GM13977 (cell line): ENCODE measurements at regions not wholly inside any gene's neighbourhood (a gene's known extent, or its start where the extent isn't known, plus 50 kb on each side); places are given as distances from the start of the nearest gene placed in this dataset.

Experiments used
- DNase-seq: peaks from one replicate; pipeline ENCODE4 v3.0.0; 2012; ENCODE audit warnings: low spot score
- in situ Hi-C: fragments of 300-500 bp; cut with MboI; formaldehyde crosslinking; loops from one replicate; pipeline ENCODE4 v1.12.0; 2022; ENCODE audit warnings: low sequenced_read_pairs, low pct_unique_long_range_greater_than_20kb, mixed read lengths, inconsistent platforms; ENCODE audit not compliant: unreplicated experiment
- TF ChIP-seq, protein P1 (sequence below): IDR thresholded peaks from 2 replicates; pipeline ENCODE4 v1.5.1; 2012; ENCODE audit warnings: mild to moderate bottlenecking, control low read depth; ENCODE audit not compliant: insufficient read depth; ENCODE audit errors: extremely low read depth, missing control alignments

DNA sequence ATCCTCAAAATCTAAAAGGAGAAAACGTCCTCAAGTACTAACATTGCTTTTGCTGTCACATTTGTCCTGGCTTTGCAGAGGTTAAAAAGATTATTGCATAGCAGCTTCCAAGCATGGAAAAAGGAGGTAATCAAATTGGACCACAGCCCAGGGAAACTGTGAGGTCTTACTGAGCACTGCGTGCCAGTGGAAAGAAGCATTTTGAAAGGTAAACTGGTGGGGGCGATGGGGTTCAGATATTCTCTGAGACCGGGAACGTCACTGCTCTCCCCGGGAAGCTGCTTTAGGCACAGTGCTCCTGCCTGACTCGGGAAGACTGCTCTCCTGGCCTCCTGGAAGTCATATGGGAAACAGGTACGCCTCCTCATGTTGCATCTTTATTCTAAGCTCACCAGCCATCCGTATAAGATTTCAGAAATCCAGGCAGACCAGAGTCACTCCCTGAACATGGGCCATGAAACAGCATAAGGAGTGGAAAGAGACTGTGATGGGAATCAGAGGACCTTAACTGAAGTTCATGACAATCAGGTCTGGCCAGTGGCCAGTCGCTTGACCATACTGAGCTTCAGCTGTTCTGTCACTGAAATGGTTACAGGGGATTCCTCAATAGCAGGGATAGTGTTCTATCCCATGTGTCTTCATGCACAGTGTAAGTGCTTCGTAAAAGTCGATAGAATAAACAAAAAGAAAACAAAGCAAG is 284.1 kb downstream of the TRIB2 start:
- DNase-seq: no peak
- TF ChIP-seq, protein P1, sequence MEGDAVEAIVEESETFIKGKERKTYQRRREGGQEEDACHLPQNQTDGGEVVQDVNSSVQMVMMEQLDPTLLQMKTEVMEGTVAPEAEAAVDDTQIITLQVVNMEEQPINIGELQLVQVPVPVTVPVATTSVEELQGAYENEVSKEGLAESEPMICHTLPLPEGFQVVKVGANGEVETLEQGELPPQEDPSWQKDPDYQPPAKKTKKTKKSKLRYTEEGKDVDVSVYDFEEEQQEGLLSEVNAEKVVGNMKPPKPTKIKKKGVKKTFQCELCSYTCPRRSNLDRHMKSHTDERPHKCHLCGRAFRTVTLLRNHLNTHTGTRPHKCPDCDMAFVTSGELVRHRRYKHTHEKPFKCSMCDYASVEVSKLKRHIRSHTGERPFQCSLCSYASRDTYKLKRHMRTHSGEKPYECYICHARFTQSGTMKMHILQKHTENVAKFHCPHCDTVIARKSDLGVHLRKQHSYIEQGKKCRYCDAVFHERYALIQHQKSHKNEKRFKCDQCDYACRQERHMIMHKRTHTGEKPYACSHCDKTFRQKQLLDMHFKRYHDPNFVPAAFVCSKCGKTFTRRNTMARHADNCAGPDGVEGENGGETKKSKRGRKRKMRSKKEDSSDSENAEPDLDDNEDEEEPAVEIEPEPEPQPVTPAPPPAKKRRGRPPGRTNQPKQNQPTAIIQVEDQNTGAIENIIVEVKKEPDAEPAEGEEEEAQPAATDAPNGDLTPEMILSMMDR: no peak
- in situ Hi-C loops: loop anchor here (25.0 kb wide), 3 partner anchors 1164 to 1514 kb away; no protein-coding TSS in a partner anchor

DNA sequence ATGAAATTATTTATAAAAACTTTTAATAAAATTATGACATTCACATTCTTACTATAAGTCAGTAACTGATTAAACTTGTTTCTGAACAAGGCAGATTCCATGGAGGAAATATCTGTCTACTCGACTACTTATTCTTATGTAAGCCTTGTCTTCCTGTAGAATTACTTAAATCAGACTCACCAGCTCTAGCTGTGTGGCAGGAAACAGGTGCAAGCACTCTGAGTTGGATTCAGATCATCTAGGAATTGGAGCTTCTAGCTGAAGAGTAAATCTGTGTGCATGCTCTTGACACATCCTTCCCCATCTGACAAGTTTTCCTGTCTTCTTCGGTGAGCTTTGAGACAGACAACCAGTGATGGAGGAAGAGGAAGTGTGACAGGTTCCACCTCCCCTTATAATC is 284.7 kb downstream of the TRIB2 start:
- DNase-seq: no peak
- in situ Hi-C loops: loop anchor here (25.0 kb wide), 3 partner anchors 1164 to 1514 kb away; no protein-coding TSS in a partner anchor
- TF ChIP-seq, protein P1: no peak

DNA sequence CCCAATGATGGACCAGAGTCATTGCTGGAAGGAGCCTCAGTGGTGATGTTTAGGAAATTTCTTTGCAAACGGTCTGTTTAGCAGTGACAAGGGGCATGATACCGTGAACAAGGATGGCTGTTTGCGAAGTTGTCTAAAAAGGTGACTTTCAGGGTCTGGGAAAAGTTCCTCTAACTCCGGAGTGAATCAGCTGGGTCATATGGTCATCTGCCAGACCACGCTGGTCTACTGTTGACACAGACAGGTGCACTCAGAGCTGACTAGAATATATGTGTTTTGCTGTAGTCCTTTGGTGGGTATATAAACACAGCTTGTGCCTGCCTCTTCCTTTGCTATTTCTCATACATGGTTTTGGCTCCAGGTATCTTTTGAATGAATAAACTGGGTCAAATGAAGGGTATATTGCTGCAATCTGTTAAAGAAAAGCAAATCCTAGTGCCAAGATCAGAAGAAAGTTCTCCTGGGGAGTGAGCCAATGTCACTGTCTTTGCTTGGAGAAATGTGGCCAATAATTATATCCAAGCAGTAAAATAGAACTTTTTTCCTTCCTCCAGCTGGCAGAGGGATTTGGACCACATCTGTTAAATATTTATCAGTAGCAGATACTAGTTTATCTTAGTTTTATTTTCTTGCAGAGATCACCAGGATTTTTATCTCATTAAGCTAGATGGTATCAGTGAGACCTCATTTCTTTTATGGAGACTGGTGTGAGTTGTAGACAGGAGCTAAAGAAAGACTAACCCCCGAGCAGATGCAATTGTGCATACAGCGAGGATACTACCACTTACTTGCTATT is 286.0 kb downstream of the TRIB2 start:
- no peak for DNase-seq
- TF ChIP-seq, protein P1: no peak
- in situ Hi-C loops: loop anchor here (25.0 kb wide), 3 partner anchors 1165 to 1515 kb away; no protein-coding TSS in a partner anchor

DNA sequence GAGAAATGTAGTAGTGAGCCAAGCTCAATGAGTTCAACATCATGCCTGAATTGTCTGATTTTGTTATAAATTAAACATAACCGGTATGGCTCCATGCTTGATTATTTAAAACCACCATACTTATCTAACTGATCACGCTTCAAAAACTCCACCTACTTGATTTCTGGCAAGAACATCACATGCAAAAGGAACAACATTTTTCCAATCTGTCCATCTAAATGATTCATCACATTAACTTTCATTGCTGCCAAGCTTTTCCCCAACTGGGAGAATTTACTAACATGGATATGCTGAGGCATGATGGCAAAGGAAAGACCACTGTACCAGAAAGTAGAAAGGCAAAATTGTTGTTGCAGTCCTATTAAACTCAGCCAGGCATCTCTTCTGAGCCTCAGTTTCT is 286.8 kb downstream of the TRIB2 start:
- DNase-seq: no peak
- in situ Hi-C loops: loop anchor here (25.0 kb wide), 3 partner anchors 1166 to 1516 kb away; no protein-coding TSS in a partner anchor
- TF ChIP-seq, protein P1: no peak

DNA sequence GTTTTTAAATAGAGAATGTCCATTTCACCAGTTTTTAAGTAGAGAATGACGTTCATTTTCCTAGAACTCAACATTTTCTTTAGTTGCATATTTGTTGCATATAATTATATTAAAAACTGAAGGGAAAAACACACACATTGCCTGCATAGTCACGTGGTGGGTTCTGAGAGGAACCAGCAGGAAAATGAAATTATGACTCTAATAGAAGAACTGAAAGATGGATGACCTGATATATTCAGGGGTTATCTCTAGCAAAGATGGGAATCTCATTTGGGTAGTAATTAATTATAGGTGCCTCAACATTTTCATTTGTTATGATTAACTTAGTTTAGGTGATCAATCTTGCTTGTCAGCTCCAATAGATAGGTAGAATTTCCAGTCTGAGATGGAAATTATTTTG is 288.3 kb downstream of the TRIB2 start:
- in situ Hi-C loops: loop anchor here (25.0 kb wide), 3 partner anchors 1168 to 1518 kb away; no protein-coding TSS in a partner anchor
- no peak for DNase-seq
- TF ChIP-seq, protein P1: no peak

DNA sequence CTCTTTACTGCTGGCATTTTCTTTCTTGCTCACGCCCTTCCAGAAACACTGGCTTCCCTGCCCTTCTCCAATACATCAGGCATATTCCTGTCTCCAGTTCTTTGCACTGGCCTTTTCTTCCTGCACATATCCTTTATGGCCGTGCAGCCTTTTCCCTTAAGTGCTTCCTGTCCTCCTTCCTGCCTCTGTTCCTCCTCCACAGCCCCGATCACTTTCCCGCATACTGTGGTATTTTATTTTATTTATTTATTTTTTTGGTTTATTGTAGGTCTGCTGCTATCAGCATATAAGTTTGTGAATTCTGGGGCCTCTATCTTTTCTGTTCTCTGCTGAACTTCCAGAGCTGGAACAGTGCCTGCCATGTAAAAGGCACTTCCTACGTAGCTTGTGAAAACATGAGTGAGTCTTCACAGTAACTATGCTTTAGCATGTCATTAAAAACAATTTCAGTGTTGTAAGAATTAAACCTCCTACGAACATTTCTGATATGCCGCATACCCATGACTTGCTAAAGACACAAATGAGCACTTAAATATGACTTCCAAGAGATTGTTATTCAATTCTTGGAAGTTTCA is 289.1 kb downstream of the TRIB2 start:
- in situ Hi-C loops: loop anchor here (25.0 kb wide), 3 partner anchors 1169 to 1519 kb away; no protein-coding TSS in a partner anchor
- no peak for DNase-seq
- TF ChIP-seq, protein P1: no peak
